T1000 (cell line): ENCODE measurements at regions not wholly inside any gene's neighbourhood (a gene's known extent, or its start where the extent isn't known, plus 50 kb on each side); places are given as distances from the start of the nearest gene placed in this dataset.

Source experiments
- DNase-seq: peaks from one replicate; lab custom pipeline; 2025; ENCODE audit warnings: mixed read lengths; lab: John Stamatoyannopoulos, UW

DNA sequence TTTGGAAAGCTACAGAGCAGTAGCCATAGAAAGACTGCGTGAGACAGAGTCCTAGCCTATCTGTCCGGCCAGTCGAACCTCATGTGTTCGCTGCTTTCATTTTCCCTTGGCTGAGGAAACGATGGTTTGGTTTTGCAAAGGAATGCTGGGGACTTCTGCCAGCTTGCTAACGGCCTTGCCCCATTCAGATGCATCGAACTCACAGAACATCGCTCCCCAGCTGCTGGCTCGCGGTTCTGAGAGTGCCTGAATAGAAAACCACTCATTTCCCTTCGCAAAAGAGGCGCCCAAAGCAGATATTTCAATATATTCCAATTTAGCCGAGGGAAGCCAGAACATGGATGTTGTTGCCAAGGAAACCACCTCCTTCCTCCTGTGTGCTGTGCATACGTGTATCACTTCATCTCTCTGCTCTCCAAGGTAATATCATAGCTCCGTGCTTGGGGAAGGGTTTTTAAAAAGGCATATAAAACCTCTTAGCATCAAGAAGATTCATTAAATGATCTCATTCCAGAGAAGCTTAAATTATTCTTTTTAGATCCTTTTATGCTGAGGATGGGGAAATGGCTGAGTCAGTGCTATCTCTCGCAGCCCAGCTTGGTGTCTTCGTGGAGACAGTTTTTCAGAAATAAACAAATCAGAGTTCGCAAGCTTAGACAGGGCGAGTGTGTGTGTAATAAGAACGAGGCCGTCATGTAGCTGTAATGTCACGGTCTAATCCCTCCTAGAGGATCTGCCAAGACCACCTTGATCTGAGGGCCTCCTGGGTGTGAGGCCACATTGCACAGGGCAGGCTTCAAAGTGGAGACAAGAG, 215.2 kb downstream of the RPS24 start:
- no peak for DNase-seq

DNA sequence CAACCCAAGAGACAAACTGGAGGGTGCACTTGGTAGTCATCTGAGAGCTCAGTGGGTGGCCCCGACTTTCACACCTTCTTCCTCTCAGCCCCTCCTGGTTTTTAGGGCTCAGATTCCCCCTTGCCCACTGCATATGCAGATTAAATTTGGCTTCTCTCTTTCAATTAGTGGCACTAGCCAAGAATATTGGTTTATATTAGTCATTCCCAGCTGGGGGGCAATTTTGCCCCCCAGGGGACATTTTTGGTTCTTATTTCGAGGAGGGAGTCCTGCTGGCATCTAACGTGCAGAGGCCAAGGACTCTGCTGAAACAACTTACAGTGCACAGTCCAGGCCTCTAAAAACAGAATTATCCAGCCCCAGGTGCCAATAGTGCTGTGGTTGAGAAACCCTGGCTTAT, 216.0 kb downstream of the RPS24 start:
- DNase-seq = no peak

DNA sequence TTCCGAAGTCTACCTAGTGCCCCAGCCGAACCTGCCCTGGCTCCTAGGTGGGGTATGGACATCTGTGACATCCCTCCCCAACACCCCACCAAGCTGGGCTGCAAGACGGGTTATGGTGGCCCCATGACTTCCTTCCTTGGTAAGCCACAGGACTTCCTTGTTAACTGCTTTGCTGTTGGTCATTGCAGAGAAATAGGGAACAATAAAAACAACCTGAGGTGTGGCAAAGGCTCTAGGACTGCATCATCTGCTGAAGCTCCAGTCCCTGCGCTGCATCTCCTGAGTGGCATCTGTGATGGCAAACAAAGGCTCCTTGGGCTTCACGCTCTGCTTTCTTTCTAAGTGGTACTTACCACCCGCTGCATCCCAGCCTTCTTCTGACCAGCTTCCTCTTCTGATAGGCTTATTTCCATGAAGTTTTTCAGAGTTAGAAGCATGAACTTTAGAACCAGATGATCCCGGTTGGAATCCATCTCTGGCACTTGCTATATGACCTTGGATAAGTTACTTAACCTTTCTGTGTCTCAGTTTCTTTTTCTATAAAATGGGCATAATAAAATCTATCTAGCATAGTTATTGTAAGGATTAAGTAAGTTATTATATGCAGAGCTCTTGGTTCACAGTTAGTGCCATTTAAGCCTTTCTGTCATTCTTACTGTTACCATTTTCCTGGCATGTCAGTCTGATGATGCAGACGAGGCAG, 216.8 kb downstream of the RPS24 start:
- DNase-seq = no peak

DNA sequence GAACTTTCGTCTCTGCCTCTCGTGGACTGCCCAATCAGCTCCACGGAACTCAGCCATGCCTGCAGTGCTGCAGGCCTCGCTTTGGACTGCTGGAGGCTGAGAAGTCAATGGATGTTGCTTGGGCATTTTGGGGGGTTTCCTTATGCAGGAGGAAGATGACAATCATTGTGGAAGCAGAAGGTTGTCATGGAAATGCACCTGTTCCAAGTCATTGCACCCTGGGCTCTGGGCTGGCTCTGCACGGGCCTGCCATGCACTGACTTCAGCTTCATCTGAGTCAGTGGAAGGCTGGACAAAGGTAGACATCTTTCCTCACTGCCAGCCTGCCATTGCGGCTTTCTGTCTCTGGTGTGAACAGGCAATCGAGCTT, 217.3 kb downstream of the RPS24 start:
- no peak for DNase-seq

DNA sequence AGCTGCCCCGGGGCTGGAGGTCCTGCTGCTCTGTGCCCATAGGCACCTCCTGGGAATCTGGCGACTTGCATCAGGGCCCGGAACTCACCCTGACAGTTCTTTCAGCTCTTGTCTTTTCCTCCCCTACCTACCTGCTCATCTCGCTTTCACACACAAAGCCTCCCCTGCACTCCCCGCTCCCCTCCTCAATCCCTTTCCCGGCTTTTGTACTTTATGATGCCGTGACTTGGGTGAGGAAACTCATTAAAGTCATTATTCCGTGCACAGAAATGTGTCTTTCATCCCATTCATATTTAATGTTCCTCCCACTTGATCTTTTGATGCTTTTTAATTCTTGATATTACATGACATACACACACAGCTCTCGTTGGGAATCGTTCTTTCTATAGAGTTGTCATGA, 218.6 kb downstream of the RPS24 start:
- DNase-seq = no peak

DNA sequence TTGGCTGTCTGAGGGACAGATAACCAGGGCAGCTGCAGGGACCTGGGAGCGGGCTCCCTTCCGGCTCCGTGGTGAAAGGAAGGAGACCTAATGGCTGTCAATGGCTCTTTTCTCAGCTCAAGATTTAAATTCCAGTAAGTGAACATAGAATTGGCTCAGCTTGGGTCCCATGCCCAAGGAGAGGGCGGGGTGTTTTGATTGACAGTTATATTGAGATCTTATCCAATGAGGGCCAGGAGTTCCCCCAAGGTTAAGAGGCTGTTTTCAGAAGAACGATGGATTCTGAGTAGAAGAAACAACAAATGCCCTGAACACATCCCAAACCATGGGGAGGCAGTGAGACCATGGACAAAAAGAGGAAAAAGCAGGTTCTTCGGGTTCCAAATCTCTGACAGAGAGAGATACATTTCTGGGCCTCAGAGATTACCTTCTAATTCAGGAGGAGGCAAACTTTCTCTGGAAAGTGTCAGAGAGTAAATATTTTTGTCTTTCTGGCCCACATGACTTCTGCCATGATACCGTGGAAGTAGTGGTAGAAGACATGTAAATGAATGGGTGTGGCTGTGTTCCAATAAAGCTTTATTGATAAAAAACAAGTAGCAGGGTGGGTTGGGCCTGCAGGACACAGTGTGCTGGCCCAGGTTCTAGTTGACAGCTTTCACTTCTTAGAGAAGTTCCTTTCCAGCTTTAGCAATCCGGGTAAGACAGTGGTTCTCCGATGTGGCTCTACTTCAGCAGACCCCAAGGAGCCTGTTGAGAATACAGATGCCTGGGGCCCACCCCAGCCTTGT, 219.6 kb downstream of the RPS24 start:
- DNase-seq = no peak

DNA sequence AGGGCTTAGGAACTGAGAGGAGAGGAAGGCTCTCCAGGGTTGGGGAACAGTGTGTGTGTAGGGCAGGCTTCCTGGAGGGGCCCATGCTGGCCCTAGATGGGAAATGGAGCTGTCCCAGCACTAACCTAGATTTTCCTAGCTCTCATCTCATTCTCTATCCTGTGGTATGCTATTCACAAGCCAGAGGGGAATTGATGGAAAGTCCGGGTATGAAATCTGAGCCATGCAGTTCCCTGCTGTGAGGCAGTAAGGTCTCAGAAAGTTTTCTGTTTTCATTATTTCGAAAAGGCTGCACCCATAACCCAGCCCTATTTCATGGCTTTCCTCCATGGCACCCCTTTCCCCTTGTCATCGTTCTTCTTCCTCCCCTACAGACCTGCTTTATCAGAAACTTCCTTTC, 220.3 kb downstream of the RPS24 start:
- DNase-seq = no peak

DNA sequence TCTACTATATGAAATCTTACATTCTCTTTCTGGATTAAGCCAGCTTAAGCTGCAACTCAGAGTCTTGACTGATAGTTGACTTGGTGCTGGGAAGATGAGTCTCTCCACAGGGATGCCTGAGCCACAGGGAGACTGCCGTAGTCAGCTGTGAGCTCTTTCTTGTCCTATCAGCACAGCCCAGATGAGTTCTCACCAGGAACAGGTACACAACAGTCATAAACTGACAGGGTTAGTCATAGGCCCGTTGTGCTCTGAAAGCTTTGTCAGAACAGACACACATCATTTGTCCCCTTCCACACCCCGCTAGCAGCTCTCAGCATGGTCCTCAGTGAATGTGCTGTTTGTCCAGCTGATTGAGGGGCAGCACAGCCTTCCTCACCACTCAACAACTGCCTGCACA, 221.6 kb downstream of the RPS24 start:
- DNase-seq = no peak

DNA sequence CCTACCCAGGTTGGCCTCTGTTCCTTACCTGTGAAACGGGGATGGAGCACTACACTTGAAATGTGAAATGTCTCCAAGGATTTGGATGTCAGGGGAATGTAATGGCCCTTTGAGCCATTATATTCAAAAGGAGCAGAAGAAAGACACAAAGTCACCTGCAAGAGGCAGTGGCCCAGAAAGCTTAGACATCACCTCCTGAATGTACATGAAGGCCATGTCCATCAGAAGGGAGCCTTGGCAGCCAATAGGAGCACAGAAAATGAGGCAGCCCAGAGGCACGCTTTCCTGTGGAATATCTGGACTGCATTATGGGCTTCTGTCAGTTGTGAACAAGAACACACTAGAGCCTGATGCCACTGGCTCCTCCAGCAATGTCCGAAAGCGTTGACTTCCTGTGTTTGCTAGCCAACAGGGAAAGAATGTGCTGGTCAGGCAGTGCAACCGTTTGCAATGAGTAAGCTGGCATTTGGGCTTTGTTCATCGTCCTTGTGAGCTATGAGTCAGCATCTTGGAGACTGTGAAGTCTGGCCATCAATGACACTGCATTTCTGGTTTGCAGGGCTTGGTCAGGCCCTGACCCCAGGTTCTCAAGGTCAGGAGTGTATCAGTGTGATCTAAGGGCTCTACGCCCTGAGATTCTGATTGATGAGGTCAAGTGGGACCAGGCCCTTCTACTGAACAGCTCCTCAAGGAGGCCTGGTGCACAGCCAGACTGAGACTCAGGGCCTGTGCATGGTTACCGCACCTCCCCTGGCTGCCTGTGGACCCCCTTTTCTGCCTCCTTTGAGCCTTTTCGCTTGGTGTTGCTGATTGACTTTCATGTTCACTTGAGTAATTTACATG, 222.4 kb downstream of the RPS24 start:
- DNase-seq = peak; percentile 82

DNA sequence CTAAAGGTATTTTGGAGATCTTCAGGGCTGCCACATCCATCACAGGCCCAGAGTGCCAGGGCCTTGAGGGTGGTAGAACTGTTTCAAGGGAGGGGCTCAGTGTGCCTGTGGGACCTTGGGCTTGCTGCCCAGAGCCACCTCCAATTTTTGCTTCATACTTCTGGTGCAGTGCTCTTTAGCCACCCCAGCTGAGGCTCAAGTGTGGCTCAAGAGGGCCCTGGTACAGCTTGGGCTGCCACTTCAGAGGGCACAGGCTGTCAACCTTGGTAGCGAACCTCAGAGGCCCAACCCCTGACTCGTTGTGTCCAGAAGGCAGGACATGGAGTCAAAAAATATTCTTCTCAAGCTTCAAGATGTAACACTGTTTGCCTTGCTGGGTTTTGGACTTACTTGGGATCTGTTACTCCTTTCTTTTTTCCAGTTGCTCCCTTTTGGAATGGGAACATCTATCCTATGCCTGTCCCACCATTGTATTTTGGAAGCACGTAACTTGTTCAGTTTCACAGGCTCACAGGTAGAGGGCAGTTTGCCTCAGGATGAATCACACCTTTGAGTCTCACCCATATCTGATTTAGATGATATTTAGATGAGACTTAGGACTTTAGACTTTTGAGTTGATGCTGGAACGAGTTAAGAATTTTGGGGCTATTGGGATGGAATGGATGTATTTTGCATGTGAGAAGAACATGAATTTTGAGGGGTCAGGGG, 224.8 kb downstream of the RPS24 start:
- DNase-seq = no peak

DNA sequence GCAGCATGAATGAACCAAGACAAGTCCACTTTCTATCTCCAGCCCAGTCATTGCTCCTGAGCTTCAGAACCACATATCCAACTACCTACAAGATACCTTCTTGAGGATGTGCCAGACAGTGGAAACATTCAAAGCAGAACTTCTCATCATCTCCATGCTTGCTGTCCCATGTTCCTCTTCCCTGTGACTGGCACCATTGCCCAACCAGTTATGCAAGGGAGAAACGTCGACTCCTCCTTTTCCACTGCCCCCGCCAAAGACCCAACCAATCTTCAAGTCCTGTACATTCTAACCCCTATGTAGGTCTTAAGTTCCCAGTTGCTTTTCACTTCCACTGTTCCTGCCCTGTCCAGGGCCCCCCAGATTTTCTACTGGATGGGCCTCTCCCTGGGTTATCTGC, 225.7 kb downstream of the RPS24 start:
- DNase-seq = no peak

DNA sequence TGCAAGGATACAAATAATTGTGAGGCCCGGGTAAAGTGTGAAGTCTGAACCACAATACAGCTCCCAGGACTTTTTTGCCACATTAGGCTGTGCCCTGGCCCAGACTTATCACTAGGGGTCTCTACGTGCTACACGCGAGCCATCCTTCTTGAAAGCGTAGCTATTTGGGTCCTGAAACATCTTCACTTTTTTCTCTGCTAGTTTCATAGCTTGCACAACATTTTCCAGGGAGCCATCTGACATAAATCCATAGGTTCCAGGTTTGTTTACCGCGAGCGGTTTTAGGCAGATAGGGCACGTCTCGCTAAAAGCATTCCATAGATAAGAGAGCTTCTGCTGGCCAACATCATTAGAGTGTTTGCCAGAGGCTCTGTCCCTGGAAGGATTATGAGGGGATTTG, 226.5 kb downstream of the RPS24 start:
- no peak for DNase-seq

DNA sequence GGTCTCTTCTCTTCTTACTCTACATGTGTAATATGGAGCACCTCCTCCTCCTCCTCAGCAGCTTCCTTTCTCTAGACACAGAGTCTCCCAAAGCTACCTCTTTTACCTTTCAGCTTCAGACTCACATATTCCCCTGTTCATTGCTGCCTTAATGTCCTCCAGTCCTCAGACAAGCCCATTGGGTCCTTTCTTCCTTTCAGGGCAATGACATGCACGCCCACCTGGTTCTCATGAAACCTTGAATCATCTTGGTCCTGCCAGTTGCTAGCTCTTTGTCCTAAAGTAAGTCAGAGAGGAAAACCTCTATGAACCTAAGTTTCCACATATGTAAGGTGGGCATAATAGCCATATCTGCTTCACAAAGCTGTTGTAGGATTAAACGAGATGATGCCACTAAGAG, 227.0 kb downstream of the RPS24 start:
- no peak for DNase-seq

DNA sequence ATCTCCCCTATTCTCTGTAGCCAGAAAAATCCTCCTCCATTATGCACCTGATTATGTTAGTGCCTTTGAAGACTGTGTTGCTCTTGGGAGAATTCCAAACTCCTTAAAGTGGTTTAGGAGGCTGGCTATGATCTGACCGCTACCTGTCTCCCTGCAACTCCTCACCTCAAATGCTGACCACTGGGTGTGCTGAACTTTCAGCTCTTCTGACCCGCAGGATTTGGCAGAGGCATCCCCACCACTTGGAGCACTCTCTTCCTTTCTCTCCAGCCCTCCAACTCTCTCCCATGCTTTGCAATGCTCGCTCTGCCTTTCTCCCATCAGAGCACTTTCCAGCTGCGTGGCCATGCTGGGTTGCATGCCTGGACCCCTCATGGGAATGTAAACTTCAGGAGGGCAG, 227.6 kb downstream of the RPS24 start:
- no peak for DNase-seq

DNA sequence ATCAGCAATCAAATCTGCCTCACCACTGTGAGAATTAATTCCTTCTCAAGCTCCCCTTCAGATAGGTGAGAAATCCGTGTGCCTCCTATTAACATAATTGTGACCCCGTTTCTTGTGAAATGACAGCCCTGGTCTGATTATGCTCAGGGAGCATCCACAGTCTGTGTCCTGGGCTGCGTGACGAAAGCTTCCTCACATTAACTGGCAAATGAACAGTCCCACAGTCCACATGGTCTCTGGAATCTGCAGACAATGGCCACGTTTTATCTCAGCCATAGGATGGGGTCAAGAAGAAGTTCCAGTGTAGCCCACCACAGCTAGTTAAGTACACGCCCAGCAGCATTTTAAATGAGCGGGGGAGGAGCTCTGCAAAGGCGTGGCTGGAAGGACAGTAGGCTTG, 229.2 kb downstream of the RPS24 start:
- no peak for DNase-seq

DNA sequence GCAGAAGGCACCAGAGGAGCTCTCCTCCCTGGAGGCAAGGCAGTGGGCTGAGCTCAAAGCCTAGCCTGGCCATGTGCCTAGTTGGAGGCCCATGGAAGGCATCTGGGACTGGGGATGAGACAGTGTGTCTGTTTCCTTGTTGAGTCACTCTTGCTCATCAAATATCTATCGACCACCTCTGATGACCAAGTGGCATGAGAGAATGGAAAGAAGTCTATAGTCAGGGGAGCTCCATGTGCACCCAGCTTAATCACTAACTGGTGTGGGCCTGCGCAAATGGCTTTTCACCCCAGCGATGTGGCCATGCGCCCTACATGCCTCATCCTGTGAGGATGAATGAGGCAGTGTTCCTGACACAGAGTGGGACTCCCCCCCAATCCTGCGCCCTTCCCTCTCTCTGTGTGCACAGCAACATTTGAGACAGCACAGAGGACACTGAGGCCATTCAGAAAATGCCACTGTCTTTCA, 229.9 kb downstream of the RPS24 start:
- peak; percentile 51 for DNase-seq

DNA sequence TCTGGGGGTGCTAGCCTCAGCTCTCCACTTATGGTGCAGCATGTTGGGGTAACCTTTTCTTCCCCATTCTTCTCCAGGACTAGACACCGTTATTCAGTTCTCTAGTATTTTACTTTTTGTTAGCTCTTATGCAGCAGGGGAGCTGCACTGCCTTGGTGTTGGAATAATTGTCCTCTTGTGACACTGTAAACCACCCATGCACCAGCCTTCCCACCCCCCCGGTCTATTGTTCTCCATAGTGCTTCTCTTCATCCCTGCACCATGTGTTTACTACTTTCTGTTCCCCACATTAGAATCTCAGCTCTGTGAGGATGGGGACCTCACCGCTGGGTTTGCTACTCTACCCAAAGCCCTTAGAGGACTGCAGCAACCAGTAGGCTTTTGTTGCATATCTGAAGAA, 230.7 kb downstream of the RPS24 start:
- DNase-seq = no peak

DNA sequence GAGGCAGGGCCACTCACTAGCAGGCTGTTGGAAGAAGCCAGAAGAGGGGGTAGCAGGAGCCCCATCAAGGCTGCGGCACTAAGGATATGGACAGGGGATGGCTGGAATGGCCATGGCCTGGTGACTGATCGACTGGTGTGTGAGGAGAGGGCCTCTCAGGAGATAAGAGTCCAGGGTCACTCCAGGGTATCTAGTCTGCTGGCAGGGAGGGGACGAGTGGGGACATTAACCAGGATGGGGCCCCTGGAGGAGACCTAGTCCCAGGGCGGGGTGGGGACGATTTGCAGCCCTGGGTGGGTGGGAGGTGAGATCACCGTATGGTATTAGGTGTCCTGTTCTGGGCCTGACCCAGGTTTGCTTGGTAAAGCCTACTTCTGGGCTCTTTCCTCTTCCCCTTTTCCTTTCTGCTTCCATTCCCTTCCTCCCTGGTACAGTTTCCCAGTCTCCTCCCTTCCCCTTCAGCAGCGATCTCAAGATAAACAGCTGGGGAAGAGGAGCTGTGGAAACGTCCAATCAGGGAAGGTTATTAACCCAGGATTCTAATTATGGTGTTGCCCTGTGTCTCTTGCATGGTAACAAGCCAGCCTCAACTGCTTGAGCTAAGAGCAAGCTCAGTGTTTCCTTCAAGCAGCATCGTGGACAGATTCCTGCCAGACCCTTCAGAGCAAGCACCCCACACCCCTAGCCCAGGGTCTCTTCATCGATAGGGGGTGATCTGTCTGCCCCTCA, 233.2 kb downstream of the RPS24 start:
- no peak for DNase-seq

DNA sequence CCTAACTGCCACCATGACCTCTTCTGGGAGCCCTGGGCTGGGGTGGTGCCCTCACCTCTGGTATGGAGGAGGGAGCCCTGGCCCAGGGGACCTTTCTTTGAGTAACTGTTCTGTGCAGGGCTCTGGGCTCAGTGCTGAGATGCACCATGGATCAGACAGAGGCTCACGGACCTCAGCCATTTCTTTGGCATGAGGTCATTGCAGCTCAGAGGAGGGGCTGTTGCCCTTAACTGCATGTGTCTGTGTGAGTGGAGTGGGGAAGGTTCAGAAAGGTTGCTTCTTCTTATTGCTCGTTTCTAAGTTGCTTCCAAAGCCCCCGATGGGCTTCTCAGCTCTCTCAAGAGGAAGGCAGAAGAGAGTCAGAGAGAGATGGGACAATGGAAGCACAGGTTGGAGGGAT, 233.9 kb downstream of the RPS24 start:
- DNase-seq = peak; percentile 23

DNA sequence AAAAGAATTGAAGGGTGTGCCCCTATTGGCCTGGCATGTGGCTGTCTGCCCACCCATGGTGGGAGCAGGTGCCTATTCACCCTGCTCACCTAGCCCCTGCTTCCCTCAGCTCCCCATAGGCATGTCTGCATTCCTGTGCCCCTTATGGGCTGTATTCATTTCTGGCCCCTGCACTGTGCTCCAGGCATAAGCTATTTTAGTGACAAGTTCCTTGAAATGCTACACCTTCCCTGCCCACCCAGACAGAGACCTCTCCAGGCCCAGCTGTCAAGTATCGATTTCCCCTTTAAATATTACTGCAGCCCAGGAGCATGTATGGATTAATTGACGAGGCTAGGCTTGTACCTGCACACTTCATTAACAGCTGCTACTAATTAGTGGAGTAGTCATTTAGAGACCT, 235.4 kb downstream of the RPS24 start:
- DNase-seq = no peak

DNA sequence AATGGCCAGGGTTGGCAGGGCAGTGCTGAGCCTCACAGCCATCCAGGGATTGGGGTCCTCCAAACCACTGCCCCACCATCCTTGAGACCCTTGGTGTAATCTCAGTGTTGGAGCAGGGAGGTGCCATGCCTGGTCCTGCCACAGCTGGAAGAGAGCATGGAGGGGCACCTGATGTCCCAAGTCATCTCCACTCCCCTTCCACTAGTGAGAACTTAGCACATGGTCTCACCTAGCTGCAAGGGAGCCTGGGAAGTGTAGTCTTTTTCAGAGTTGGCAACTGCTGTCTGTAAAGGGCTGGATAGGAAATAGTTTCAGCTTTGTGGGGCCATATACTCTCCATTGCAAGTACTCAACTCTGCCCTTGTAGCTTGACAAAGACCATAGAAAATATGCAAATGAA, 238.7 kb downstream of the RPS24 start:
- DNase-seq = no peak
